ENCODE measurements at regions not wholly inside any gene's neighbourhood (a gene's known extent, or its start where the extent isn't known, plus 50 kb on each side); places are given as distances from the start of the nearest gene placed in this dataset.

GRCh38 chrX:20663336-20663735 is 396.6 kb upstream of the RPS6KA3 start:
- DNase-seq (ENCODE audit: low spot score): no peak
- Histone ChIP-seq H3K9me2 (ENCODE audit: insufficient read depth, low read length) (no peaks in the 10 kb centered on the region), H4K20me1 (ENCODE audit: insufficient read depth, low read length) (no peaks in the 10 kb centered on the region), H3K4me1 (ENCODE audit: insufficient read depth, low read length, poor library complexity, severe bottlenecking) (no peaks in the 10 kb centered on the region), H3K9me3 (ENCODE audit: low read length) (no peaks in the 10 kb centered on the region), H3K4me3 (ENCODE audit: low read depth, low read length, poor library complexity, severe bottlenecking) (no peak overlapping the region), H3K4me2 (ENCODE audit: low read length) (no peak overlapping the region), H2AFZ (ENCODE audit: low read length) (no peak overlapping the region), H3K27ac (ENCODE audit: low read depth, low read length, poor library complexity, severe bottlenecking) (no peak overlapping the region), H3K36me3 (ENCODE audit: insufficient read depth, low read length) (no peaks in the 10 kb centered on the region), H3K79me2 (ENCODE audit: insufficient read depth, low read depth, low read length) (no peaks in the 10 kb centered on the region)
- CTCF ChIA-PET (ENCODE audit: unreplicated experiment): no interaction called here
- TF ChIP-seq EZH2phosphoT487 (IDR thresholded peaks at IDR 0.05; ENCODE audit: borderline replicate concordance, low read depth, low read length) (no peak), CTCF (conservative IDR thresholded peaks at IDR 0.05; ENCODE audit: low read length) (no peak)
- intact Hi-C loops (cut with micrococcal nuclease; ENCODE audit: unreplicated experiment): no loop called here
- POLR2A ChIA-PET: no interaction called here
- no TSS peak for BruUV-seq (replicated peaks)

GRCh38 chrX:20656721-20657120 is 390.0 kb upstream of the RPS6KA3 start:
- Histone ChIP-seq H3K9me3 (ENCODE audit: low read length) (no peaks in the 10 kb centered on the region), H2AFZ (ENCODE audit: low read length) (no peak overlapping the region), H3K36me3 (ENCODE audit: insufficient read depth, low read length) (no peaks in the 10 kb centered on the region), H4K20me1 (ENCODE audit: insufficient read depth, low read length) (no peaks in the 10 kb centered on the region), H3K79me2 (ENCODE audit: insufficient read depth, low read depth, low read length) (no peaks in the 10 kb centered on the region), H3K27ac (ENCODE audit: low read depth, low read length, poor library complexity, severe bottlenecking) (no peak overlapping the region), H3K4me3 (ENCODE audit: low read depth, low read length, poor library complexity, severe bottlenecking) (no peak overlapping the region), H3K4me2 (ENCODE audit: low read length) (no peak overlapping the region), H3K9me2 (ENCODE audit: insufficient read depth, low read length) (no peaks in the 10 kb centered on the region), H3K4me1 (ENCODE audit: insufficient read depth, low read length, poor library complexity, severe bottlenecking) (no peaks in the 10 kb centered on the region)
- POLR2A ChIA-PET: no interaction called here
- CTCF ChIA-PET (ENCODE audit: unreplicated experiment): no interaction called here
- DNase-seq (ENCODE audit: low spot score): no peak
- no TSS peak for BruUV-seq (replicated peaks)
- no peak for TF ChIP-seq EZH2phosphoT487 (IDR thresholded peaks at IDR 0.05; ENCODE audit: borderline replicate concordance, low read depth, low read length)
- no peak for TF ChIP-seq CTCF (conservative IDR thresholded peaks at IDR 0.05; ENCODE audit: low read length)
- intact Hi-C loops (cut with micrococcal nuclease; ENCODE audit: unreplicated experiment): no loop called here

- Histone ChIP-seq H3K79me2 (ENCODE audit: insufficient read depth, low read depth, low read length) (no peaks in the 10 kb centered on the region), H3K4me2 (ENCODE audit: low read length) (no peak overlapping the region), H3K4me3 (ENCODE audit: low read depth, low read length, poor library complexity, severe bottlenecking) (no peak overlapping the region), H4K20me1 (ENCODE audit: insufficient read depth, low read length) (no peaks in the 10 kb centered on the region), H3K9me3 (ENCODE audit: low read length) (no peaks in the 10 kb centered on the region), H3K27ac (ENCODE audit: low read depth, low read length, poor library complexity, severe bottlenecking) (no peak overlapping the region), H2AFZ (ENCODE audit: low read length) (no peak overlapping the region), H3K4me1 (ENCODE audit: insufficient read depth, low read length, poor library complexity, severe bottlenecking) (no peaks in the 10 kb centered on the region), H3K9me2 (ENCODE audit: insufficient read depth, low read length) (no peaks in the 10 kb centered on the region), H3K36me3 (ENCODE audit: insufficient read depth, low read length) (no peaks in the 10 kb centered on the region)
- intact Hi-C loops (cut with micrococcal nuclease; ENCODE audit: unreplicated experiment): no loop called here
- POLR2A ChIA-PET: no interaction called here
- no TSS peak for BruUV-seq (replicated peaks)
- CTCF ChIA-PET (ENCODE audit: unreplicated experiment): no interaction called here
- no peak for TF ChIP-seq CTCF (conservative IDR thresholded peaks at IDR 0.05; ENCODE audit: low read length)
- DNase-seq (ENCODE audit: low spot score): no peak
Observed at GRCh38 chrX:20654596-20655106, 387.9 kb upstream of the RPS6KA3 start.
